Activated T-cell treated with anti-CD3 and anti-CD28 coated beads, Interleukin-2, amount 50 U/mL, for 4 hours (primary cell): ENCODE measurements at regions not wholly inside any gene's neighbourhood (a gene's known extent, or its start where the extent isn't known, plus 50 kb on each side); places are given as distances from the start of the nearest gene placed in this dataset.

Experiments
- ATAC-seq, 2 donors: fragments of 200-7000 bp; cut with Tn5 transposase; one replicate each; pipeline ENCODE4 v1.10.0; 2021
- DNase-seq: peaks from one replicate; pipeline ENCODE4 v3.0.0-alpha.2; 2020
- H3K27me3 Mint-ChIP-seq: one replicate; pipeline ENCODE4 v1.8.0; 2021; ENCODE audit warnings: low read depth, mixed read lengths
- H3K36me3 Mint-ChIP-seq: one replicate; pipeline ENCODE4 v1.8.0; 2022; ENCODE audit warnings: mixed read lengths; ENCODE audit not compliant: insufficient read depth
- H3K4me1 Mint-ChIP-seq: one replicate; pipeline ENCODE4 v1.8.0; 2021; ENCODE audit warnings: low read depth, mixed read lengths
- H3K4me3 Mint-ChIP-seq: one replicate; pipeline ENCODE4 v1.8.0; 2021; ENCODE audit warnings: mild to moderate bottlenecking, moderate library complexity, mixed read lengths
- H3K9me3 Mint-ChIP-seq: one replicate; pipeline ENCODE4 v1.8.0; 2021; ENCODE audit warnings: mixed read lengths

GRCh38 chr13:70619936-70620335, 511.7 kb upstream of the KLHL1 start:
- H3K4me1 Mint-ChIP-seq = no peaks in the 10 kb centered on the region
- no peak for ATAC-seq

GRCh38 chr13:70616847-70617246, 508.6 kb upstream of the KLHL1 start:
- no peaks in the 10 kb centered on the region for H3K36me3 Mint-ChIP-seq
- no peak for DNase-seq
- no peaks in the 10 kb centered on the region for H3K4me1 Mint-ChIP-seq
- no peak overlapping the region for H3K4me3 Mint-ChIP-seq
- H3K27me3 Mint-ChIP-seq = no peaks in the 10 kb centered on the region
- ATAC-seq = no peak
- H3K9me3 Mint-ChIP-seq = peaks cover 5% of the 10 kb centered on the region

More at GRCh38 chr13:70619936-70620335, 511.7 kb upstream of the KLHL1 start:
- H3K4me3 Mint-ChIP-seq = no peak overlapping the region
- no peak for DNase-seq
- H3K9me3 Mint-ChIP-seq = peaks cover 5% of the 10 kb centered on the region
- no peaks in the 10 kb centered on the region for H3K36me3 Mint-ChIP-seq
- H3K27me3 Mint-ChIP-seq = no peaks in the 10 kb centered on the region

DNA sequence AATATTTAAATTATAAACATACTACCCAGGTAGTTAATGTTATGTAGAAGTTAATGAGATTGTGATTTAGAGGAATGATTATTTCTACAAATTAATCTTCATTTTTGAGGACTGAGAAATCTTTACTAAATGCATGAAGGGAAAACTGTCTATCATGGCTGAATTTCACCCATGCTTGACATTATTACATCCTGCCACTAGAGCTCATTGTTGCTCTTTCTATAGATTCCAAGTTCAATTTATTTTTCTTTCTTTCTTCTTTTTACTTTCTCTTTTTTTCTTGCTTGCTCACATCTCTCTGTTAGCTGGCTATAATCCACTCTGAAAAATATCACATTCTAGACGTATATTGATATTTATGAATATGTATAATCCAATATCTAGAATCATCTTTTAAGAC, 505.0 kb upstream of the KLHL1 start:
- Mint-ChIP-seq H3K9me3 (peaks cover 5% of the 10 kb centered on the region), H3K27me3 (no peaks in the 10 kb centered on the region), H3K36me3 (no peaks in the 10 kb centered on the region), H3K4me3 (no peak overlapping the region), H3K4me1 (no peaks in the 10 kb centered on the region)
- DNase-seq = no peak
- ATAC-seq = no peak

- no peaks in the 10 kb centered on the region for H3K4me1 Mint-ChIP-seq
- ATAC-seq (no peak), DNase-seq (no peak)
- no peaks in the 10 kb centered on the region for H3K36me3 Mint-ChIP-seq
- peaks cover 2% of the 10 kb centered on the region for H3K9me3 Mint-ChIP-seq
- no peak overlapping the region for H3K4me3 Mint-ChIP-seq
- no peaks in the 10 kb centered on the region for H3K27me3 Mint-ChIP-seq
These were observed 504.6 kb upstream of the KLHL1 start for GRCh38 chr13:70612881-70613280.

GRCh38 chr13:70604448-70604847, 496.2 kb upstream of the KLHL1 start:
- H3K4me3 Mint-ChIP-seq = no peak overlapping the region
- no peak for DNase-seq
- H3K4me1 Mint-ChIP-seq = no peaks in the 10 kb centered on the region

DNA sequence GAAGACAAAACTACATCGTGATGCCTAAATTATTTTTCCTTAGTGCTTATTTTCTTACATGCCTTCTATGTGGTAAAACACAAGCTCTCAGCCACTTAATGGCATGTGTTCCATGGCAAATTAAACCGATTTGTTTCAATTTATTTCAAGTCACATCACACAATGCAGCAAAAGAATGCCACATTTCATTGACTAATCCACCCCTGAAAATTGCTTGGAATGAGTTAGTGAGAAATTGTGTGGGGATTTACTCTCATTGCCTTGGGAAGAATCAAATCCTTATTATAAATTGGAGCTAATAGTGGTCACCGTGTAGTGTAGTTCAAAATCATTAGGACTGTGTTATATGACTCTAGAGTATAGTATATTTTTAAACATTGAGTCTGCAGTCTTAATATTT, 485.5 kb upstream of the KLHL1 start:
- Mint-ChIP-seq H3K9me3 (no peaks in the 10 kb centered on the region), H3K27me3 (no peaks in the 10 kb centered on the region), H3K4me3 (no peak overlapping the region), H3K36me3 (no peaks in the 10 kb centered on the region), H3K4me1 (no peaks in the 10 kb centered on the region)
- ATAC-seq (no peak), DNase-seq (no peak)

More at GRCh38 chr13:70604448-70604847, 496.2 kb upstream of the KLHL1 start:
- peaks cover 20% of the 10 kb centered on the region for H3K9me3 Mint-ChIP-seq
- ATAC-seq = no peak
- H3K27me3 Mint-ChIP-seq = no peaks in the 10 kb centered on the region
- H3K36me3 Mint-ChIP-seq = no peaks in the 10 kb centered on the region

DNA sequence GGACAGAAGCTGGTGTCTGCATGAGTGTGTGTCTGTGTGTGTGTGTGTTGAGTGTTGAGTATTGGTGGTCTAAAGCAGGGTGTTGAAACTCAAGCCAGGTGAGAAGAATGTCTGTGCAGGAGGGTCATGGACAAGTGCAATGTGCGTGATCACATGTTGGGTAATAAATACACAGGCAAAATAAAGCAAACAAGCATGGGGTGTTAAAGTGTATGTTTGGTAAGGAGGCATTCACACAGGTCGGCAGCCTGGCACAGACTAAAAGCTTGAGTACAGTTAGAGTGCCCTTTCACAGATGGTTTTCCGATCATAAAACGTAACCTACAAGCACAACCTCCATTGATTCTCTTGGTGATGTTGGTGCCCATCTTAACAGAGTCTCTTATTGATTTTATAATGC, 476.9 kb upstream of the KLHL1 start:
- Mint-ChIP-seq H3K4me1 (no peaks in the 10 kb centered on the region), H3K9me3 (peaks cover 10% of the 10 kb centered on the region), H3K27me3 (no peaks in the 10 kb centered on the region), H3K4me3 (no peak overlapping the region), H3K36me3 (no peaks in the 10 kb centered on the region)
- ATAC-seq (no peak), DNase-seq (no peak)

GRCh38 chr13:70580825-70581224, 472.6 kb upstream of the KLHL1 start:
- Mint-ChIP-seq H3K4me1 (no peaks in the 10 kb centered on the region), H3K4me3 (no peak overlapping the region), H3K9me3 (peaks cover 6% of the 10 kb centered on the region), H3K36me3 (no peaks in the 10 kb centered on the region), H3K27me3 (no peaks in the 10 kb centered on the region)
- DNase-seq (no peak), ATAC-seq (no peak)

GRCh38 chr13:70579941-70580340, 471.7 kb upstream of the KLHL1 start:
- Mint-ChIP-seq H3K4me1 (no peaks in the 10 kb centered on the region), H3K4me3 (no peak overlapping the region), H3K9me3 (peaks cover 2% of the 10 kb centered on the region), H3K27me3 (no peaks in the 10 kb centered on the region), H3K36me3 (no peaks in the 10 kb centered on the region)
- DNase-seq (no peak), ATAC-seq (no peak)

- DNase-seq = no peak
- H3K36me3 Mint-ChIP-seq = no peaks in the 10 kb centered on the region
- no peaks in the 10 kb centered on the region for H3K27me3 Mint-ChIP-seq
- H3K4me1 Mint-ChIP-seq = no peaks in the 10 kb centered on the region
- H3K9me3 Mint-ChIP-seq = peaks cover 9% of the 10 kb centered on the region
- no peak for ATAC-seq
- no peak overlapping the region for H3K4me3 Mint-ChIP-seq
These were observed 463.0 kb upstream of the KLHL1 start for GRCh38 chr13:70571221-70571620.

GRCh38 chr13:70568571-70568970, 460.3 kb upstream of the KLHL1 start:
- H3K4me1 Mint-ChIP-seq = no peaks in the 10 kb centered on the region
- H3K4me3 Mint-ChIP-seq = no peak overlapping the region
- H3K9me3 Mint-ChIP-seq = peaks cover 9% of the 10 kb centered on the region
- no peaks in the 10 kb centered on the region for H3K27me3 Mint-ChIP-seq
- ATAC-seq (no peak), DNase-seq (no peak)
- H3K36me3 Mint-ChIP-seq = no peaks in the 10 kb centered on the region

DNA sequence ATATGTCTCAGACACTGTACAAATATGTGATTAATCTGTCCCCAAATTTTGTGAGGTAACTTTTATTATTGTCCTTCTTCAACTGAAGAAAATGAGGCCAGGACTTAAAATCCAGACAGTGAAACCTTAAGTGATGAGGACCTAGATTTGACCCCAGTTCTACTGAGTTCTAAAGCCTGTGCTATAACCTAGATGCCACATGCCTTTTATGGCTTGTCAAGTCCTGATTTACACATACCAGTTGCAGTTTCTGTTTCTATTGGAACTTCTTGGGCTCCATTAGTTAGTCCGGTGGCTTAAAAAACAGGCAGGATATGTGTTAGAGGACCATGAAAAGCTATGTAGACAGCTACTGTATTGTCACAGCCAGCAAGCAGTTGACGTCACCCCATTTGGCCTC, 436.5 kb upstream of the KLHL1 start:
- no peak for ATAC-seq
- no peaks in the 10 kb centered on the region for H3K4me1 Mint-ChIP-seq
- no peak overlapping the region for H3K4me3 Mint-ChIP-seq
- no peak for DNase-seq
- no peaks in the 10 kb centered on the region for H3K36me3 Mint-ChIP-seq
- H3K9me3 Mint-ChIP-seq = peaks cover 4% of the 10 kb centered on the region
- H3K27me3 Mint-ChIP-seq = no peaks in the 10 kb centered on the region

GRCh38 chr13:70541451-70541850, 433.2 kb upstream of the KLHL1 start:
- ATAC-seq (no peak), DNase-seq (no peak)
- Mint-ChIP-seq H3K27me3 (no peaks in the 10 kb centered on the region), H3K36me3 (no peaks in the 10 kb centered on the region), H3K9me3 (peaks cover 8% of the 10 kb centered on the region), H3K4me3 (no peak overlapping the region), H3K4me1 (no peaks in the 10 kb centered on the region)

DNA sequence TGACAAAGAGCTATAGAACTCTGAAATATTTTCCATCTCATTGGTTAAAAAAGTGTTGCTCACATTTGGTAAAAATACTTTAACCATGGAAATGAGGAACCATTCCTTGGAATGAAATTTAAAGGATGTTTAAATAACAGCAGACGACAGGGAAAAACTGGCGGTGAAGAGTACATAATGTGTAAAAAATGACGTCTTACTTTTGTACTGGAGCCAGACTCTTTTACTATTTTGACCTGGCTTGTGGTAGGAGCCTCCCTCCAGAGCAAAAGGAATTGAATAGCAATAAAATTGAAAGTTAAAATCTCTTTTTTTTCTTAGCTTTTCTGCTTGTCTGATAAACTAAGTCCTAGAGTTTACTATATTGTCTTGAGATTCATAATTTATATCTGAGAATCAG, 426.2 kb upstream of the KLHL1 start:
- no peak overlapping the region for H3K4me3 Mint-ChIP-seq
- no peaks in the 10 kb centered on the region for H3K27me3 Mint-ChIP-seq
- no peaks in the 10 kb centered on the region for H3K36me3 Mint-ChIP-seq
- H3K4me1 Mint-ChIP-seq = no peaks in the 10 kb centered on the region
- peaks cover 16% of the 10 kb centered on the region for H3K9me3 Mint-ChIP-seq
- DNase-seq (no peak), ATAC-seq (no peak)

GRCh38 chr13:70529652-70530051, 421.4 kb upstream of the KLHL1 start:
- Mint-ChIP-seq H3K4me3 (no peak overlapping the region), H3K36me3 (no peaks in the 10 kb centered on the region), H3K27me3 (no peaks in the 10 kb centered on the region), H3K9me3 (peaks cover 12% of the 10 kb centered on the region), H3K4me1 (no peaks in the 10 kb centered on the region)
- ATAC-seq (no peak), DNase-seq (no peak)

DNA sequence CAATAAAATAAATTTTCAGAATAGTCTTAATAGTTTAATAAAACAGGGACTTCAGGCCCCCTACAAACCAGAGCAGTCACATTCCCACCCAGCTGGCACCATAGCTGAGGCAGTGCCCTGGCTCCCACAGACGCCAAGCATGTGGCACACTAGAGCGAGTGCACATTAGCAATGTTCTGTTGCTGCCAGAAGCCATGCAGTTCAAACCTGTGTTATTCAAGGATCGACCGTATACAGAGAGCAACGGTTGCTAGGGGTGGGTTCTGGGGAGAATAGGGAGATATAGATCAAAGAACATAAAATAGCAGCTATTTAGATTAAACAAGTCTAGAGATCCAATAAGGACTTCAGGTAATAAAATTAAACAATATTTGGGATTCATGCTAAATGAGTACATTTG, 419.3 kb upstream of the KLHL1 start:
- H3K36me3 Mint-ChIP-seq = no peaks in the 10 kb centered on the region
- no peak overlapping the region for H3K4me3 Mint-ChIP-seq
- DNase-seq = no peak
- H3K4me1 Mint-ChIP-seq = no peaks in the 10 kb centered on the region
- no peaks in the 10 kb centered on the region for H3K27me3 Mint-ChIP-seq
- ATAC-seq = no peak
- peaks cover 18% of the 10 kb centered on the region for H3K9me3 Mint-ChIP-seq
